ENCODE measurements at regions not wholly inside any gene's neighbourhood (a gene's known extent, or its start where the extent isn't known, plus 50 kb on each side); places are given as distances from the start of the nearest gene placed in this dataset.

DNA sequence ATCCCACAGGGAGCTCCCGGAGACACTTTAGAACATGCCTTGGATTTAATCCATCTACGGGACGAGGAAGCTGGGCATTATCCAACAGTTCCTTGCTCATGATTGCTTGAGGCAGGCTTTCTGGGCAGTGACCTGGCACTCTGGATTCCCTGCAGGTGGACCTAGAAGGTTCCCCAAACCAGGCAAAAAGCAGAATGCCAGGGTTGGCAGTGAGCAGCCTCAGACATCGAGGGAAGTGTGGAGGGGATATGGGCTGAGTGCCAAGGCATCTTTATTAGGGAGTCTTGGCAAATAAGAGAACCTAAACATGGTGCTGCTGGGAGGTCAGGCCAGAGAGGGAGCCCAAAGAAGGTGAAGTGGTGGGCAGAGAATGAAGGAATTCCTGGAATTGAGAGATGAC lies 158.5 kb downstream of the CD83 start:
- H3F3A ChIP-seq (ENCODE audit: insufficient read depth, low read depth): peaks cover 19% of the 10 kb centered on the region; the same call in 1 of the 2 replicates
- H2AFZ ChIP-seq: no peak overlapping the region
- intact Hi-C loops (cut with micrococcal nuclease; ENCODE audit: unreplicated experiment): no loop called here
- no peaks in the 10 kb centered on the region for H3K79me2 ChIP-seq (ENCODE audit: low read depth)
- no peak overlapping the region for H3K4me3 ChIP-seq
- no peak for DNase-seq
- H4K20me1 ChIP-seq (ENCODE audit: insufficient read depth): no peaks in the 10 kb centered on the region
- ChIA-PET CTCF (no interaction called here), POLR2A (ENCODE audit: unreplicated experiment) (no interaction called here)
- H3K36me3 ChIP-seq (ENCODE audit: low read depth): no peaks in the 10 kb centered on the region
- H3K27me3 ChIP-seq (ENCODE audit: insufficient read depth, low read depth): no peaks in the 10 kb centered on the region
- H3K9me2 ChIP-seq (ENCODE audit: insufficient read depth): no peaks in the 10 kb centered on the region
- peaks cover 8% of the 10 kb centered on the region for H3K4me1 ChIP-seq (replicated peaks; ENCODE audit: insufficient read depth)
- H3K27ac ChIP-seq: no peak overlapping the region
- peaks cover 20% of the 10 kb centered on the region; the same call in 1 of the 2 replicates for H3K9me3 ChIP-seq (ENCODE audit: insufficient read depth, low read depth)
- TF ChIP-seq, protein P1, sequence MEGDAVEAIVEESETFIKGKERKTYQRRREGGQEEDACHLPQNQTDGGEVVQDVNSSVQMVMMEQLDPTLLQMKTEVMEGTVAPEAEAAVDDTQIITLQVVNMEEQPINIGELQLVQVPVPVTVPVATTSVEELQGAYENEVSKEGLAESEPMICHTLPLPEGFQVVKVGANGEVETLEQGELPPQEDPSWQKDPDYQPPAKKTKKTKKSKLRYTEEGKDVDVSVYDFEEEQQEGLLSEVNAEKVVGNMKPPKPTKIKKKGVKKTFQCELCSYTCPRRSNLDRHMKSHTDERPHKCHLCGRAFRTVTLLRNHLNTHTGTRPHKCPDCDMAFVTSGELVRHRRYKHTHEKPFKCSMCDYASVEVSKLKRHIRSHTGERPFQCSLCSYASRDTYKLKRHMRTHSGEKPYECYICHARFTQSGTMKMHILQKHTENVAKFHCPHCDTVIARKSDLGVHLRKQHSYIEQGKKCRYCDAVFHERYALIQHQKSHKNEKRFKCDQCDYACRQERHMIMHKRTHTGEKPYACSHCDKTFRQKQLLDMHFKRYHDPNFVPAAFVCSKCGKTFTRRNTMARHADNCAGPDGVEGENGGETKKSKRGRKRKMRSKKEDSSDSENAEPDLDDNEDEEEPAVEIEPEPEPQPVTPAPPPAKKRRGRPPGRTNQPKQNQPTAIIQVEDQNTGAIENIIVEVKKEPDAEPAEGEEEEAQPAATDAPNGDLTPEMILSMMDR (conservative IDR thresholded peaks at IDR 0.05): no peak
- TF ChIP-seq EZH2 (IDR thresholded peaks at IDR 0.05; ENCODE audit: low read depth): no peak
- BruUV-seq (replicated peaks): no TSS peak
- no peak overlapping the region for H3K4me2 ChIP-seq

DNA sequence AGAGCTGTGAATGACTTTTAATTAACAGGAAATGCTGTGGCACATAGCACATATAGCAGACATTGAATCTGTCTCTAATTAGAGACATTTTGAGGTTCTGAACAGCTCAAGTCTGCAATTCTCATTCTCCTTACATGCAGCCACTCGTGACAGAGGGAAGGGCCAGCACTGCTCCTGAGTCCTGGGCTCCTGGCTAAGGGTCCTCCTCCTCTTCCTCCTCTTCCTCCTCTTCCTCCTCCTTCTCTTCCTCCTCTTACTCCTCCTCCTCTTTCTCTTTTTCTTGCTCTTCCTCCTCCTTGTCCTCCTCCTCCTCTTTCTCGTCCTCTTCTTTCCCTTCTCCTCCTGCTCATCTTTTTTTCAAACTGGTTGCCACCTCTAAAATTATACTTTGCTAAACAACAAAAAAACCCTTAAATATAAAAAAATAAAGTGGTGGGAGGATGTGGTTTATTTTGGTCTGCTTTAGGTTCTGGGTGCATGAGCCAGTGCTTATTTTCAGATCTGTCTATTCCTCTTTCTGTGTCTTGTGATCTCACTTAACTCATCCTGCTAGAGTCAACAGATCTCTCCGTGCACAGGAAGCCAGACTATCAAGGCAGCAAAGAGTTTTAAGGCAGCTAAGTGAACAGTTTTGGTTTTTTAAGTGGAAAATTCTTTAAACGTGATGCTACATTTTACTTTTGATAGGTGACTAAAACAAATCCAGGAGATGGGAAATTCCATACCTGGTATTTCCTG lies 159.3 kb downstream of the CD83 start:
- Histone ChIP-seq H3K4me3 (no peak overlapping the region), H3K9me3 (ENCODE audit: insufficient read depth, low read depth) (peaks cover 20% of the 10 kb centered on the region; the same call in 1 of the 2 replicates), H3K4me1 (replicated peaks; ENCODE audit: insufficient read depth) (peaks cover 2% of the 10 kb centered on the region), H3K27ac (no peak overlapping the region), H3F3A (ENCODE audit: insufficient read depth, low read depth) (peaks cover 13% of the 10 kb centered on the region; the same call in 1 of the 2 replicates), H3K27me3 (ENCODE audit: insufficient read depth, low read depth) (no peaks in the 10 kb centered on the region), H3K36me3 (ENCODE audit: low read depth) (no peaks in the 10 kb centered on the region), H3K9me2 (ENCODE audit: insufficient read depth) (no peaks in the 10 kb centered on the region), H2AFZ (no peak overlapping the region), H3K79me2 (ENCODE audit: low read depth) (no peaks in the 10 kb centered on the region), H4K20me1 (ENCODE audit: insufficient read depth) (no peaks in the 10 kb centered on the region), H3K4me2 (no peak overlapping the region)
- intact Hi-C loops (cut with micrococcal nuclease; ENCODE audit: unreplicated experiment): no loop called here
- ChIA-PET CTCF (no interaction called here), POLR2A (ENCODE audit: unreplicated experiment) (no interaction called here)
- no TSS peak for BruUV-seq (replicated peaks)
- DNase-seq: no peak
- TF ChIP-seq, protein P1 (conservative IDR thresholded peaks at IDR 0.05): no peak
- TF ChIP-seq EZH2 (IDR thresholded peaks at IDR 0.05; ENCODE audit: low read depth): no peak

DNA sequence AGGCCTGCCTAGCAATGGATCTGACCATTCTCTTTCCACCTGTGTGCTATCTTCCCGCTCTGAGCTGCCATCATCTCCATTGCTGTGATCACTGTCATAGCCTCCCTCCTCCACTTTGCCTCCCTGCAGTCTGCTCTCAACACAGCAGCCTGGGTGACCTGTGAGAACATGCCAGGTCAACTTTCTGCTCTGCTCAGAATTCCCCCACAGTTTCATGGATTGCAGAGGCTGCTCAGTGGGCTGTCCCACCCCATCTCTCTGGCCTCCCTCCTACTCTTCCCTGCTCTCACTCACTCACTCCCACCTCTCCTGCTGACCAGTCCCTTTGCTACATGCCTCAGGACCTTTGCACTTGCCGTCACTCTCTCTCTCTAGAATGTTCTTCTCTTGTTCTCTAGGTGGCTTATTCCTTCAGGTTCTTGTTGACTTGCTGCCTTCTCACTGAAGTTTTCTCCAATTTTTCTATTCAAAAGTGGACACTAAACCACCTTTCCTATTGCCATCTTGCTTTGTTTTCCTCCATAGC lies 159.9 kb downstream of the CD83 start:
- intact Hi-C loops (cut with micrococcal nuclease; ENCODE audit: unreplicated experiment): no loop called here
- H3K4me2 ChIP-seq: no peak overlapping the region
- H3K9me2 ChIP-seq (ENCODE audit: insufficient read depth): no peaks in the 10 kb centered on the region
- no peaks in the 10 kb centered on the region for H3K4me1 ChIP-seq (replicated peaks; ENCODE audit: insufficient read depth)
- no peak overlapping the region for H3K27ac ChIP-seq
- no peak for TF ChIP-seq EZH2 (IDR thresholded peaks at IDR 0.05; ENCODE audit: low read depth)
- TF ChIP-seq, protein P1 (conservative IDR thresholded peaks at IDR 0.05): no peak
- no peak overlapping the region for H2AFZ ChIP-seq
- peaks cover 18% of the 10 kb centered on the region; the same call in 1 of the 2 replicates for H3K9me3 ChIP-seq (ENCODE audit: insufficient read depth, low read depth)
- ChIA-PET POLR2A (ENCODE audit: unreplicated experiment) (no interaction called here), CTCF (no interaction called here)
- no peaks in the 10 kb centered on the region for H4K20me1 ChIP-seq (ENCODE audit: insufficient read depth)
- no peaks in the 10 kb centered on the region for H3K27me3 ChIP-seq (ENCODE audit: insufficient read depth, low read depth)
- no TSS peak for BruUV-seq (replicated peaks)
- H3K36me3 ChIP-seq (ENCODE audit: low read depth): no peaks in the 10 kb centered on the region
- H3F3A ChIP-seq (ENCODE audit: insufficient read depth, low read depth): peaks cover 6% of the 10 kb centered on the region; the same call in 1 of the 2 replicates
- no peaks in the 10 kb centered on the region for H3K79me2 ChIP-seq (ENCODE audit: low read depth)
- DNase-seq: no peak
- no peak overlapping the region for H3K4me3 ChIP-seq
